ENCODE measurements at regions not wholly inside any gene's neighbourhood (a gene's known extent, or its start where the extent isn't known, plus 50 kb on each side); places are given as distances from the start of the nearest gene placed in this dataset.

- no peak overlapping the region for H3K4me3 ChIP-seq (ENCODE audit: low read depth in 1 of 5, low read length in 5 of 5)
- H3K27me3 ChIP-seq (ENCODE audit: control insufficient read depth in 5 of 5, insufficient read depth in 4 of 5, low read length in 5 of 5), result no peaks in the 10 kb centered on the region
- H3K9me3 ChIP-seq (ENCODE audit: control insufficient read depth in 5 of 5, low read length in 5 of 5), result no peaks in the 10 kb centered on the region
- H3K36me3 ChIP-seq (ENCODE audit: control insufficient read depth in 5 of 5, insufficient read depth in 5 of 5, low read length in 5 of 5), result no peaks in the 10 kb centered on the region
- no peaks in the 10 kb centered on the region for H3K4me1 ChIP-seq (ENCODE audit: control insufficient read depth in 5 of 5, insufficient read depth in 5 of 5, low read length in 5 of 5)
- no peak overlapping the region for H3K9ac ChIP-seq (ENCODE audit: low read length in 5 of 5)
- H3K27ac ChIP-seq (ENCODE audit: low read depth, low read length), result no peak overlapping the region
Observed at GRCh38 chr11:92533657-92534335, 309.2 kb downstream of the FAT3 start.

- no peak overlapping the region for H3K9ac ChIP-seq (ENCODE audit: low read length in 5 of 5)
- H3K4me3 ChIP-seq (ENCODE audit: low read depth in 1 of 5, low read length in 5 of 5), result no peak overlapping the region
- no peaks in the 10 kb centered on the region for H3K4me1 ChIP-seq (ENCODE audit: control insufficient read depth in 5 of 5, insufficient read depth in 5 of 5, low read length in 5 of 5)
- H3K9me3 ChIP-seq (ENCODE audit: control insufficient read depth in 5 of 5, low read length in 5 of 5), result no peaks in the 10 kb centered on the region
- H3K27me3 ChIP-seq (ENCODE audit: control insufficient read depth in 5 of 5, insufficient read depth in 4 of 5, low read length in 5 of 5), result no peaks in the 10 kb centered on the region
- H3K36me3 ChIP-seq (ENCODE audit: control insufficient read depth in 5 of 5, insufficient read depth in 5 of 5, low read length in 5 of 5), result no peaks in the 10 kb centered on the region
- H3K27ac ChIP-seq (ENCODE audit: low read depth, low read length), result no peak overlapping the region
Observed at GRCh38 chr11:92536883-92537282, 312.3 kb downstream of the FAT3 start.

GRCh38 chr11:92540096-92540495 is 315.5 kb downstream of the FAT3 start:
- no peak overlapping the region for H3K27ac ChIP-seq (ENCODE audit: low read depth, low read length)
- no peak overlapping the region for H3K4me3 ChIP-seq (ENCODE audit: low read depth in 1 of 5, low read length in 5 of 5)
- no peaks in the 10 kb centered on the region for H3K9me3 ChIP-seq (ENCODE audit: control insufficient read depth in 5 of 5, low read length in 5 of 5)
- no peak overlapping the region for H3K9ac ChIP-seq (ENCODE audit: low read length in 5 of 5)
- H3K36me3 ChIP-seq (ENCODE audit: control insufficient read depth in 5 of 5, insufficient read depth in 5 of 5, low read length in 5 of 5), result no peaks in the 10 kb centered on the region
- H3K27me3 ChIP-seq (ENCODE audit: control insufficient read depth in 5 of 5, insufficient read depth in 4 of 5, low read length in 5 of 5), result no peaks in the 10 kb centered on the region
- H3K4me1 ChIP-seq (ENCODE audit: control insufficient read depth in 5 of 5, insufficient read depth in 5 of 5, low read length in 5 of 5), result no peaks in the 10 kb centered on the region

- H3K9ac ChIP-seq (ENCODE audit: low read length in 5 of 5), result no peak overlapping the region
- no peaks in the 10 kb centered on the region for H3K9me3 ChIP-seq (ENCODE audit: control insufficient read depth in 5 of 5, low read length in 5 of 5)
- no peaks in the 10 kb centered on the region for H3K4me1 ChIP-seq (ENCODE audit: control insufficient read depth in 5 of 5, insufficient read depth in 5 of 5, low read length in 5 of 5)
- H3K36me3 ChIP-seq (ENCODE audit: control insufficient read depth in 5 of 5, insufficient read depth in 5 of 5, low read length in 5 of 5), result no peaks in the 10 kb centered on the region
- H3K27me3 ChIP-seq (ENCODE audit: control insufficient read depth in 5 of 5, insufficient read depth in 4 of 5, low read length in 5 of 5), result no peaks in the 10 kb centered on the region
- no peak overlapping the region for H3K4me3 ChIP-seq (ENCODE audit: low read depth in 1 of 5, low read length in 5 of 5)
- H3K27ac ChIP-seq (ENCODE audit: low read depth, low read length), result no peak overlapping the region
Observed at GRCh38 chr11:92545906-92546471, 321.4 kb downstream of the FAT3 start.

- Histone ChIP-seq H3K4me3 (ENCODE audit: low read depth in 1 of 5, low read length in 5 of 5) (no peak overlapping the region), H3K9me3 (ENCODE audit: control insufficient read depth in 5 of 5, low read length in 5 of 5) (no peaks in the 10 kb centered on the region), H3K4me1 (ENCODE audit: control insufficient read depth in 5 of 5, insufficient read depth in 5 of 5, low read length in 5 of 5) (no peaks in the 10 kb centered on the region), H3K36me3 (ENCODE audit: control insufficient read depth in 5 of 5, insufficient read depth in 5 of 5, low read length in 5 of 5) (no peaks in the 10 kb centered on the region), H3K9ac (ENCODE audit: low read length in 5 of 5) (no peak overlapping the region), H3K27me3 (ENCODE audit: control insufficient read depth in 5 of 5, insufficient read depth in 4 of 5, low read length in 5 of 5) (no peaks in the 10 kb centered on the region), H3K27ac (ENCODE audit: low read depth, low read length) (no peak overlapping the region)
Observed at GRCh38 chr11:92546603-92547002, 322.0 kb downstream of the FAT3 start.

- H3K36me3 ChIP-seq (ENCODE audit: control insufficient read depth in 5 of 5, insufficient read depth in 5 of 5, low read length in 5 of 5), result no peaks in the 10 kb centered on the region
- H3K9ac ChIP-seq (ENCODE audit: low read length in 5 of 5), result no peak overlapping the region
- H3K9me3 ChIP-seq (ENCODE audit: control insufficient read depth in 5 of 5, low read length in 5 of 5), result no peaks in the 10 kb centered on the region
- H3K4me3 ChIP-seq (ENCODE audit: low read depth in 1 of 5, low read length in 5 of 5), result no peak overlapping the region
- no peak overlapping the region for H3K27ac ChIP-seq (ENCODE audit: low read depth, low read length)
- no peaks in the 10 kb centered on the region for H3K27me3 ChIP-seq (ENCODE audit: control insufficient read depth in 5 of 5, insufficient read depth in 4 of 5, low read length in 5 of 5)
- H3K4me1 ChIP-seq (ENCODE audit: control insufficient read depth in 5 of 5, insufficient read depth in 5 of 5, low read length in 5 of 5), result no peaks in the 10 kb centered on the region
Observed at GRCh38 chr11:92550411-92550810, 325.8 kb downstream of the FAT3 start.

GRCh38 chr11:92550871-92551270 is 326.3 kb downstream of the FAT3 start:
- H3K9ac ChIP-seq (ENCODE audit: low read length in 5 of 5), result no peak overlapping the region
- no peaks in the 10 kb centered on the region for H3K36me3 ChIP-seq (ENCODE audit: control insufficient read depth in 5 of 5, insufficient read depth in 5 of 5, low read length in 5 of 5)
- H3K9me3 ChIP-seq (ENCODE audit: control insufficient read depth in 5 of 5, low read length in 5 of 5), result no peaks in the 10 kb centered on the region
- H3K27ac ChIP-seq (ENCODE audit: low read depth, low read length), result no peak overlapping the region
- no peaks in the 10 kb centered on the region for H3K4me1 ChIP-seq (ENCODE audit: control insufficient read depth in 5 of 5, insufficient read depth in 5 of 5, low read length in 5 of 5)
- H3K4me3 ChIP-seq (ENCODE audit: low read depth in 1 of 5, low read length in 5 of 5), result no peak overlapping the region
- no peaks in the 10 kb centered on the region for H3K27me3 ChIP-seq (ENCODE audit: control insufficient read depth in 5 of 5, insufficient read depth in 4 of 5, low read length in 5 of 5)

- no peak overlapping the region for H3K4me3 ChIP-seq (ENCODE audit: low read depth in 1 of 5, low read length in 5 of 5)
Observed at GRCh38 chr11:92552942-92553341, 328.3 kb downstream of the FAT3 start.

GRCh38 chr11:92554688-92555087 is 330.1 kb downstream of the FAT3 start:
- H3K36me3 ChIP-seq (ENCODE audit: control insufficient read depth in 5 of 5, insufficient read depth in 5 of 5, low read length in 5 of 5), result no peaks in the 10 kb centered on the region
- H3K9ac ChIP-seq (ENCODE audit: low read length in 5 of 5), result no peak overlapping the region
- no peak overlapping the region for H3K4me3 ChIP-seq (ENCODE audit: low read depth in 1 of 5, low read length in 5 of 5)
- no peaks in the 10 kb centered on the region for H3K4me1 ChIP-seq (ENCODE audit: control insufficient read depth in 5 of 5, insufficient read depth in 5 of 5, low read length in 5 of 5)
- no peaks in the 10 kb centered on the region for H3K9me3 ChIP-seq (ENCODE audit: control insufficient read depth in 5 of 5, low read length in 5 of 5)
- no peak overlapping the region for H3K27ac ChIP-seq (ENCODE audit: low read depth, low read length)
- peaks cover 0 to 2% (median 0%) of the 10 kb centered on the region in 5 donors for H3K27me3 ChIP-seq (ENCODE audit: control insufficient read depth in 5 of 5, insufficient read depth in 4 of 5, low read length in 5 of 5)

More at GRCh38 chr11:92552942-92553341, 328.3 kb downstream of the FAT3 start:
- Histone ChIP-seq H3K27ac (ENCODE audit: low read depth, low read length) (no peak overlapping the region), H3K27me3 (ENCODE audit: control insufficient read depth in 5 of 5, insufficient read depth in 4 of 5, low read length in 5 of 5) (peaks cover 0 to 1% (median 0%) of the 10 kb centered on the region in 5 donors), H3K36me3 (ENCODE audit: control insufficient read depth in 5 of 5, insufficient read depth in 5 of 5, low read length in 5 of 5) (no peaks in the 10 kb centered on the region), H3K4me1 (ENCODE audit: control insufficient read depth in 5 of 5, insufficient read depth in 5 of 5, low read length in 5 of 5) (no peaks in the 10 kb centered on the region), H3K9me3 (ENCODE audit: control insufficient read depth in 5 of 5, low read length in 5 of 5) (no peaks in the 10 kb centered on the region), H3K9ac (ENCODE audit: low read length in 5 of 5) (no peak overlapping the region)

- H3K9ac ChIP-seq (ENCODE audit: low read length in 5 of 5), result no peak overlapping the region
- H3K9me3 ChIP-seq (ENCODE audit: control insufficient read depth in 5 of 5, low read length in 5 of 5), result no peaks in the 10 kb centered on the region
- no peak overlapping the region for H3K27ac ChIP-seq (ENCODE audit: low read depth, low read length)
- H3K27me3 ChIP-seq (ENCODE audit: control insufficient read depth in 5 of 5, insufficient read depth in 4 of 5, low read length in 5 of 5), result peaks cover 0 to 2% (median 0%) of the 10 kb centered on the region in 5 donors
- no peaks in the 10 kb centered on the region for H3K36me3 ChIP-seq (ENCODE audit: control insufficient read depth in 5 of 5, insufficient read depth in 5 of 5, low read length in 5 of 5)
- no peaks in the 10 kb centered on the region for H3K4me1 ChIP-seq (ENCODE audit: control insufficient read depth in 5 of 5, insufficient read depth in 5 of 5, low read length in 5 of 5)
- H3K4me3 ChIP-seq (ENCODE audit: low read depth in 1 of 5, low read length in 5 of 5), result no peak overlapping the region
Observed at GRCh38 chr11:92556431-92556830, 331.8 kb downstream of the FAT3 start.
